H1 (cell line): ENCODE measurements at regions not wholly inside any gene's neighbourhood (a gene's known extent, or its start where the extent isn't known, plus 50 kb on each side); places are given as distances from the start of the nearest gene placed in this dataset.

Experiments used
- CTCF ChIA-PET: fragments of 300-600 bp; sonication (Branson Sonifier 250); formaldehyde crosslinking; loops from one replicate; lab custom pipeline; 2021; ENCODE audit not compliant: partially characterized antibody; lab: Charles Lee
- POLR2A ChIA-PET: fragments of 300-600 bp; sonication (Branson Sonifier 250); formaldehyde crosslinking; loops from one replicate; lab custom pipeline; 2021; ENCODE audit warnings: inconsistent platforms; ENCODE audit not compliant: partially characterized antibody; lab: Charles Lee
- DNase-seq, 2 experiments: peaks; one replicate each; pipeline versions ENCODE4 v3.0.0 to v3.0.0-alpha.2; 2010 to 2022; ENCODE audit warnings: low spot score in 2 of 2, low read depth in 1 of 2, mixed read lengths in 1 of 2
- FAIRE-seq: peaks from 2 replicates; lab custom pipeline; 2011; peaks lifted over from hg19 to GRCh38; lab: Jason Lieb, UNC
- H2AFZ ChIP-seq: 2 replicates; pipeline ENCODE4 v1.8.1; 2012; ENCODE audit warnings: low read length, inconsistent platforms
- H2AK5ac ChIP-seq: 2 replicates; pipeline ENCODE4 v1.6.1; 2013; ENCODE audit warnings: low read depth, low read length
- H2BK120ac ChIP-seq: replicated peaks from 2 replicates; pipeline ENCODE3; 2013; ENCODE audit warnings: low read depth, low read length, inconsistent platforms
- H2BK12ac ChIP-seq: 2 replicates; pipeline ENCODE4 v1.6.1; 2013; ENCODE audit warnings: low read depth, low read length
- H2BK15ac ChIP-seq: 2 replicates; pipeline ENCODE4 v1.6.1; 2013; ENCODE audit warnings: low read length
- H2BK20ac ChIP-seq: 2 replicates; pipeline ENCODE4 v1.6.1; 2013; ENCODE audit warnings: low read length
- H2BK5ac ChIP-seq: 2 replicates; pipeline ENCODE4 v1.6.1; 2013; ENCODE audit warnings: low read depth, low read length
- H3K14ac ChIP-seq: 2 replicates; pipeline ENCODE4 v1.6.1; 2013; ENCODE audit warnings: inconsistent platforms; ENCODE audit not compliant: insufficient read length
- H3K18ac ChIP-seq: 2 replicates; pipeline ENCODE4 v1.6.1; 2013; ENCODE audit warnings: low read length; ENCODE audit errors: extremely low read depth
- H3K23ac ChIP-seq: 2 replicates; pipeline ENCODE4 v1.6.1; 2013; ENCODE audit warnings: inconsistent platforms; ENCODE audit not compliant: insufficient read length
- H3K23me2 ChIP-seq: 2 replicates; pipeline ENCODE4 v1.6.1; 2013; ENCODE audit warnings: low read depth, low read length
- H3K27ac ChIP-seq: 2 replicates; pipeline ENCODE4 v1.6.1; 2011; ENCODE audit warnings: low read depth, low read length, inconsistent platforms
- H3K27me3 ChIP-seq, 4 experiments: replicated peaks in 1 of 4; 1 replicate in 1 of 4; 2 replicates in 3 of 4; pipeline versions ENCODE4 v1.6.1 to v1.8.1; 2011 to 2013; ENCODE audit warnings: low read length in 3 of 4, mild to moderate bottlenecking in 3 of 4, inconsistent platforms in 2 of 4, mixed read lengths in 2 of 4, moderate library complexity in 1 of 4; ENCODE audit not compliant: control insufficient read depth in 3 of 4, insufficient read depth in 3 of 4; ENCODE audit errors: extremely low read depth in 1 of 4
- H3K36me3 ChIP-seq, 4 experiments: 2 replicates each; pipeline versions ENCODE4 v1.6.1 to v1.8.1; 2011 to 2013; ENCODE audit warnings: mild to moderate bottlenecking in 4 of 4, low read length in 3 of 4, moderate library complexity in 2 of 4, control low read depth in 1 of 4, inconsistent platforms in 1 of 4; ENCODE audit not compliant: insufficient read depth in 4 of 4, control insufficient read depth in 2 of 4
- H3K4ac ChIP-seq: replicated peaks from 2 replicates; pipeline ENCODE3; 2013; ENCODE audit warnings: low read length, low read depth, mixed read lengths, inconsistent platforms; ENCODE audit not compliant: insufficient read length
- H3K4me1 ChIP-seq, 4 experiments: replicated peaks in 1 of 4; 1 replicate in 1 of 4; 2 replicates in 3 of 4; pipeline versions ENCODE4 v1.6.1 to v1.8.1; 2011 to 2013; ENCODE audit warnings: low read length in 3 of 4, inconsistent platforms in 2 of 4, mixed read lengths in 1 of 4; ENCODE audit not compliant: insufficient read depth in 4 of 4, control insufficient read depth in 3 of 4
- H3K4me2 ChIP-seq, 2 experiments: 2 replicates each; pipeline versions ENCODE4 v1.6.1 to v1.8.1; 2011 to 2013; ENCODE audit warnings: low read depth in 2 of 2, low read length in 2 of 2, control low read depth in 1 of 2, inconsistent platforms in 1 of 2, mild to moderate bottlenecking in 1 of 2; ENCODE audit not compliant: insufficient read depth in 1 of 2
- H3K4me3 ChIP-seq, 4 experiments: fragments of 200-600, 300-600 bp in 1 of 4; sonication (generic), shearing (Covaris generic), sonication (Bioruptor Twin) in 1 of 4; 2 replicates each; pipeline versions ENCODE4 v1.5.1 to v1.8.1; 2011 to 2016; ENCODE audit warnings: low read length in 4 of 4, low read depth in 3 of 4, control low read depth in 2 of 4, inconsistent platforms in 2 of 4, mild to moderate bottlenecking in 2 of 4, mixed read lengths in 1 of 4, moderate library complexity in 1 of 4; ENCODE audit not compliant: insufficient read depth in 2 of 4; ENCODE audit errors: extremely low read depth in 1 of 4
- H3K56ac ChIP-seq: replicated peaks from 2 replicates; pipeline ENCODE3; 2013; ENCODE audit warnings: low read depth, mild to moderate bottlenecking, mixed read lengths, low read length, inconsistent platforms; ENCODE audit not compliant: insufficient read length
- H3K79me1 ChIP-seq: 2 replicates; pipeline ENCODE4 v1.6.1; 2013; ENCODE audit warnings: low read depth, low read length, control low read depth
- H3K79me2 ChIP-seq, 2 experiments: 2 replicates each; pipeline versions ENCODE4 v1.6.1 to v1.8.1; 2012 to 2013; ENCODE audit warnings: low read length in 2 of 2, mild to moderate bottlenecking in 2 of 2, inconsistent platforms in 1 of 2; ENCODE audit not compliant: insufficient read depth in 2 of 2, control insufficient read depth in 1 of 2
- H3K9ac ChIP-seq, 4 experiments: replicated peaks in 1 of 4; 1 replicate in 1 of 4; 2 replicates in 3 of 4; pipeline versions ENCODE4 v1.6.1 to v1.8.1; 2011 to 2013; ENCODE audit warnings: low read depth in 3 of 4, low read length in 3 of 4, control low read depth in 2 of 4, mild to moderate bottlenecking in 2 of 4, moderate library complexity in 2 of 4, inconsistent platforms in 1 of 4; ENCODE audit errors: extremely low read depth in 1 of 4
- H3K9me3 ChIP-seq, 2 experiments: 2 replicates each; pipeline versions ENCODE4 v1.6.1 to v1.8.1; 2012 to 2013; ENCODE audit warnings: mild to moderate bottlenecking in 2 of 2, moderate library complexity in 2 of 2, control low read depth in 1 of 2, inconsistent platforms in 1 of 2, low read depth in 1 of 2, low read length in 1 of 2, mixed read lengths in 1 of 2; ENCODE audit not compliant: insufficient read depth in 2 of 2
- H4K20me1 ChIP-seq, 2 experiments: replicated peaks in 1 of 2; 2 replicates each; pipeline versions ENCODE3 to v1.8.1; 2011 to 2013; ENCODE audit warnings: inconsistent platforms in 2 of 2, low read length in 2 of 2, mild to moderate bottlenecking in 1 of 2; ENCODE audit not compliant: insufficient read depth in 2 of 2, control insufficient read depth in 1 of 2
- H4K5ac ChIP-seq: 2 replicates; pipeline ENCODE4 v1.6.1; 2013; ENCODE audit warnings: low read length, low read depth, mixed read lengths, inconsistent platforms; ENCODE audit not compliant: insufficient read length
- H4K8ac ChIP-seq: 2 replicates; pipeline ENCODE4 v1.8.0; 2013; ENCODE audit warnings: mild to moderate bottlenecking, moderate library complexity, low read length, inconsistent platforms; ENCODE audit not compliant: insufficient read depth; ENCODE audit errors: extremely low read depth
- H4K91ac ChIP-seq: replicated peaks from 2 replicates; pipeline ENCODE3; 2013; ENCODE audit warnings: low read length, mixed read lengths, inconsistent platforms; ENCODE audit not compliant: insufficient read length
- ATF3 ChIP-seq: IDR thresholded peaks from 2 replicates; pipeline ENCODE4 v1.6.1; 2011; ENCODE audit warnings: low read depth, mild to moderate bottlenecking, low read length; ENCODE audit not compliant: insufficient read depth
- BACH1 ChIP-seq: IDR thresholded peaks from 2 replicates; pipeline ENCODE4 v1.6.1; 2012; ENCODE audit warnings: low read length, improper control_type of control experiment
- BCL11A ChIP-seq, 2 experiments: IDR thresholded peaks; one replicate each; pipeline ENCODE4 v1.6.1; 2011; ENCODE audit warnings: low read depth in 2 of 2, low read length in 2 of 2, mild to moderate bottlenecking in 2 of 2
- CBX5 ChIP-seq: fragments of 300-800, 300-1000 bp; sonication (generic); IDR thresholded peaks from 2 replicates; pipeline ENCODE4 v1.7.1; 2016; ENCODE audit warnings: antibody characterized with exemption, low read length, low read depth
- E2F6 ChIP-seq: IDR thresholded peaks from 2 replicates; pipeline ENCODE4 v1.6.1; 2012; ENCODE audit warnings: inconsistent platforms
- GABPA ChIP-seq: IDR thresholded peaks from 2 replicates; pipeline ENCODE4 v1.6.1; 2011; ENCODE audit warnings: mild to moderate bottlenecking, low read length, moderate library complexity, borderline replicate concordance; ENCODE audit not compliant: insufficient read depth
- JUND ChIP-seq: IDR thresholded peaks from 2 replicates; pipeline ENCODE4 v1.6.1; 2011; ENCODE audit warnings: mild to moderate bottlenecking, improper control_type of control experiment, low read length
- NRF1 ChIP-seq: IDR thresholded peaks from 2 replicates; pipeline ENCODE4 v1.6.1; 2011; ENCODE audit warnings: mild to moderate bottlenecking, low read depth, low read length, improper control_type of control experiment
- RAD21 ChIP-seq, 2 experiments: IDR thresholded peaks in 1 of 2; conservative IDR thresholded peaks in 1 of 2; 2 replicates each; pipeline ENCODE4 v1.6.1; 2011; ENCODE audit warnings: low read depth in 2 of 2, low read length in 2 of 2, improper control_type of control experiment in 1 of 2, inconsistent platforms in 1 of 2, mild to moderate bottlenecking in 1 of 2, moderate library complexity in 1 of 2
- RXRA ChIP-seq: IDR thresholded peaks from 2 replicates; pipeline ENCODE4 v1.6.1; 2011; ENCODE audit warnings: low read depth, mild to moderate bottlenecking, low read length, moderate library complexity; ENCODE audit not compliant: insufficient read depth
- SRF ChIP-seq: IDR thresholded peaks from 2 replicates; pipeline ENCODE4 v1.6.1; 2011; ENCODE audit warnings: mild to moderate bottlenecking, low read depth, low read length, moderate library complexity
- TAF7 ChIP-seq: optimal IDR thresholded peaks from 2 replicates; pipeline ENCODE3; 2011; ENCODE audit warnings: low read depth, mild to moderate bottlenecking, inconsistent platforms, low read length, moderate library complexity, borderline replicate concordance
- WGBS, 2 experiments: shearing (Covaris generic) in 1 of 2; methylation state at CpG; one replicate each; pipeline versions ENCODE4 v1.1.6 to v1.1.7; 2013 to 2015; ENCODE audit warnings: low lambda C conversion rate in 2 of 2, mixed read lengths in 2 of 2, inconsistent platforms in 1 of 2, low coverage in 1 of 2, missing lambda C conversion rate in 1 of 2; ENCODE audit not compliant: insufficient replicate concordance in 2 of 2, insufficient coverage in 1 of 2, insufficient read length in 1 of 2; ENCODE audit errors: extremely low coverage in 1 of 2, missing lambda C conversion rate in 1 of 2; 5-methylcytosine and 5-hydroxymethylcytosine counted together

DNA sequence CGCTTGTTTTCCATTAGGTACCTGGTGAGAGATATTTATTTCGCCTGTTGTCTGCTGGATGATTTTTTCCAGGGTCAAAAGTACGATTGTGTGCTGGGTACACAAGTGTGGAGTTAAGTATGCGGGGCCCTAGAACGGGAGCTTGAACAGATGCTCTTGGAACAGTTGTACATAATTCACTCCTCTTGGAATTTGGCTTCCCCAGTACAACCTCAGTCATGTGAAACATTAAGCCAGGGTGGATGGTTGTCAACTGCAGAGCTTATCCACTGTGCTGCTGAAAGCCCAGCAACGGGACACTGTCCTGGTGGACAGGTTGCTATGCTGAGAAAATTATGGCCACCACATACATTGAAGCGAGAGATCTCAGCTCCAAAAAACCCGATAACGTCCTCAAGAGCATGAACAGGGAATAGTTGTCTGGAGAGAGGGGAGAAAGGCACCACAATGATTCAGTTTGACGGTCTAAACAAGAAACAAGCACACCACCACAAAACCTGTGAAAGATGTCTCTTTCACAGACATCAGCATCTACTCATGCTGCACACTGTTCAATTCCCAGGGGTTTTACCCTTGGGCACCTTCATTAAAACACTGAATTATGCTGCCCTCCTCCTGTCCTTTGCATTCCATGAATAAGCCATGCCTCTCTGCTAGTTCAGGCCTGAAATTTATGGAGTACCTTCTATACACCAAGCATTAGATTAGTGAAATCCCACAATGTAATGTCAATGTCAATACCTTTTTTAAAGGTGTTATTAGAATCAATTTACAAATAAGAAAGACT lies 176.8 kb upstream of the TRIB2 start:
- no peak for FAIRE-seq
- H3K23ac ChIP-seq, result no peak overlapping the region
- H3K79me2 ChIP-seq, result no peaks in the 10 kb centered on the region
- no peak overlapping the region for H3K4ac ChIP-seq
- no peak overlapping the region for H4K91ac ChIP-seq
- ChIA-PET POLR2A (no interaction called here), CTCF (no interaction called here)
- H4K20me1 ChIP-seq, result no peaks in the 10 kb centered on the region
- no peak overlapping the region for H2BK120ac ChIP-seq
- no peak overlapping the region for H3K14ac ChIP-seq
- no peak overlapping the region for H3K4me2 ChIP-seq
- H3K36me3 ChIP-seq, result no peaks in the 10 kb centered on the region
- no peaks in the 10 kb centered on the region; the same call in 1 of the 2 replicates for H3K23me2 ChIP-seq
- H2BK15ac ChIP-seq, result no peak overlapping the region
- H2BK20ac ChIP-seq, result no peak overlapping the region
- no peaks in the 10 kb centered on the region; a peak in 1 of 4 replicates for H3K9me3 ChIP-seq
- no peaks in the 10 kb centered on the region for H3K79me1 ChIP-seq
- H3K4me3 ChIP-seq, result no peak overlapping the region
- no peak overlapping the region for H3K56ac ChIP-seq
- H3K27me3 ChIP-seq, result no peaks in the 10 kb centered on the region
- no peaks in the 10 kb centered on the region for H3K4me1 ChIP-seq
- H2BK12ac ChIP-seq, result no peak overlapping the region
- H3K18ac ChIP-seq, result no peak overlapping the region
- WGBS, 2 experiments, result 92% methylated on average over 10 of the region's 10 CpGs; no CpG with 5 or more reads in 1 of the 2 experiments
- H4K8ac ChIP-seq, result no peak overlapping the region
- no peak overlapping the region for H2BK5ac ChIP-seq
- H3K27ac ChIP-seq, result no peak overlapping the region
- no peak overlapping the region for H2AFZ ChIP-seq
- H4K5ac ChIP-seq, result no peak overlapping the region
- no peak overlapping the region for H2AK5ac ChIP-seq
- no peak overlapping the region for H3K9ac ChIP-seq
- no peak for DNase-seq
- no peak for TF ChIP-seq E2F6
- TF ChIP-seq RAD21 (IDR thresholded peaks at IDR 0.05 in 1 of 2, conservative IDR thresholded peaks at IDR 0.05 in 1 of 2; ENCODE audit: low read depth in 2 of 2, low read length in 2 of 2), result no peak
- TF ChIP-seq NRF1, result no peak
- no peak for TF ChIP-seq ATF3
- TF ChIP-seq CBX5, result no peak
- no peak for TF ChIP-seq BACH1
- TF ChIP-seq GABPA, result no peak
- no peak for TF ChIP-seq TAF7
- no peak for TF ChIP-seq JUND
- no peak for TF ChIP-seq BCL11A (IDR thresholded peaks at IDR 0.05; ENCODE audit: low read depth in 2 of 2, low read length in 2 of 2)
- no peak for TF ChIP-seq SRF
- TF ChIP-seq RXRA, result no peak
